ENCODE measurements at regions not wholly inside any gene's neighbourhood (a gene's known extent, or its start where the extent isn't known, plus 50 kb on each side); places are given as distances from the start of the nearest gene placed in this dataset.

- ChIA-PET CTCF (no interaction called here), POLR2A (ENCODE audit: low non-redundant PET) (no interaction called here)
- TF ChIP-seq CTCF (conservative IDR thresholded peaks at IDR 0.05; ENCODE audit: low read depth), result no peak
- H3K27ac ChIP-seq, result no peak overlapping the region
- DNase-seq (ENCODE audit: low spot score), result no peak
Measured at GRCh38 chr6:18562726-18563125, 175.6 kb downstream of the RNF144B start.

GRCh38 chr6:18564775-18565174, 177.6 kb downstream of the RNF144B start:
- DNase-seq (ENCODE audit: low spot score), result no peak
- ChIA-PET POLR2A (ENCODE audit: low non-redundant PET) (no interaction called here), CTCF (interaction anchor here (0.7 kb wide), 1 partner anchor 10 kb away, joined by 4 read pairs; no protein-coding TSS in a partner anchor)
- H3K27ac ChIP-seq, result no peak overlapping the region
- TF ChIP-seq CTCF (conservative IDR thresholded peaks at IDR 0.05; ENCODE audit: low read depth), result no peak

DNA sequence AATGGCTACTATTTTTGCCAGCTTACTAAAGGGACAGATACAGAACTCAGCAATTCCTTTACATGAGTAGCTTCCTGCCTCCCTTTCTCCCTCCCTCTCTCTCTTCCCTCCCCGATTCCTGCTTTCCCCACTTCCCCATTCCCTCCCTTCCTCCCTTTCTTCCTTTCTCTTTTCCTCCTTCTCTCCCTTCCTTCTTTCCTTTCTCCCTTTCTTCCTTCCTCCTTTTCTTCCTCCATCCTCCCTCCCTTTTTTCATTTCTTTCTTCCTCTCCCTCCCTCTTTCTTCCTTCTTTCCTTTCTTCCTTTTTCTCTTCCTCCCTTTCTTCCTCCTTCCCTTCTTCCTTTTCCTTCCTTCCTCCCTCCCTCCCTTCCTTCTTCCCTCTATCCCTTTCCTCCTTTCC, 178.1 kb downstream of the RNF144B start:
- CTCF ChIA-PET, result no interaction called here
- no peak overlapping the region for H3K27ac ChIP-seq
- no peak for TF ChIP-seq CTCF (conservative IDR thresholded peaks at IDR 0.05; ENCODE audit: low read depth)
- POLR2A ChIA-PET (ENCODE audit: low non-redundant PET), result no interaction called here
- no peak for DNase-seq (ENCODE audit: low spot score)

GRCh38 chr6:18567380-18567779, 180.2 kb downstream of the RNF144B start:
- DNase-seq (ENCODE audit: low spot score), result no peak
- H3K27ac ChIP-seq, result no peak overlapping the region
- no peak for TF ChIP-seq CTCF (conservative IDR thresholded peaks at IDR 0.05; ENCODE audit: low read depth)
- CTCF ChIA-PET, result interaction anchor here (0.6 kb wide), 1 partner anchor 28 kb away, joined by 3 read pairs; no protein-coding TSS in a partner anchor
- POLR2A ChIA-PET (ENCODE audit: low non-redundant PET), result no interaction called here

GRCh38 chr6:18577491-18577890, 190.3 kb downstream of the RNF144B start:
- no peak for DNase-seq (ENCODE audit: low spot score)
- no peak for TF ChIP-seq CTCF (conservative IDR thresholded peaks at IDR 0.05; ENCODE audit: low read depth)
- CTCF ChIA-PET, result interaction anchor here (0.6 to 0.7 kb wide), 2 partner anchors 549 to 665 kb away, joined by 3 read pairs; no protein-coding TSS in a partner anchor
- no peak overlapping the region for H3K27ac ChIP-seq
- POLR2A ChIA-PET (ENCODE audit: low non-redundant PET), result no interaction called here

DNA sequence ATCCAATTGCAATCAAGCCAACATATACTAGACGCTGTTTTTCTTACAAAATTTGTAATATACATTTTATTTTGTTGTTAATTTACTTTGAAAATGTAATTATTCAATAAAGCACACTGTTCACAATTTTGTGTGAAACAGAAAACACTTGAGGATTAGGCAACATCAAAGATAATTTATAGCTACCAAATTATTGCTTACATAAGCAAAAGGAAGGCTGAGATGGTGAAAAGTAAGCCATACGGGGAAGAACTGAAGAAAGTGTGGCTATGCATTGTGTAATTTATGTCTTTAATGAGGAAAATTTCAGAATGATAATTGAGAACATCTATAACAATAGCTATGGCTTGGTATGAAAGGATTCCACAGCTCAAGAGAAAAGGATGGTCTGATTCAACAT, 192.0 kb downstream of the RNF144B start:
- no peak for TF ChIP-seq CTCF (conservative IDR thresholded peaks at IDR 0.05; ENCODE audit: low read depth)
- POLR2A ChIA-PET (ENCODE audit: low non-redundant PET), result no interaction called here
- DNase-seq (ENCODE audit: low spot score), result no peak
- H3K27ac ChIP-seq, result no peak overlapping the region
- CTCF ChIA-PET, result no interaction called here

GRCh38 chr6:18579869-18580268, 192.7 kb downstream of the RNF144B start:
- no peak for DNase-seq (ENCODE audit: low spot score)
- ChIA-PET CTCF (no interaction called here), POLR2A (ENCODE audit: low non-redundant PET) (no interaction called here)
- no peak overlapping the region for H3K27ac ChIP-seq
- no peak for TF ChIP-seq CTCF (conservative IDR thresholded peaks at IDR 0.05; ENCODE audit: low read depth)

Data from RWPE1 (cell line).